T-helper 2 cell (primary cell): ENCODE measurements at regions not wholly inside any gene's neighbourhood (a gene's known extent, or its start where the extent isn't known, plus 50 kb on each side); places are given as distances from the start of the nearest gene placed in this dataset.
A peak's percentile ranks its signal among the peaks of the same experiment; 100 is the strongest.

ENCODE experiments used
- DNase-seq, 5 experiments: peaks; one replicate each; pipeline versions ENCODE4 v3.0.0 to v3.0.0-alpha.2; 2012 to 2022

DNA sequence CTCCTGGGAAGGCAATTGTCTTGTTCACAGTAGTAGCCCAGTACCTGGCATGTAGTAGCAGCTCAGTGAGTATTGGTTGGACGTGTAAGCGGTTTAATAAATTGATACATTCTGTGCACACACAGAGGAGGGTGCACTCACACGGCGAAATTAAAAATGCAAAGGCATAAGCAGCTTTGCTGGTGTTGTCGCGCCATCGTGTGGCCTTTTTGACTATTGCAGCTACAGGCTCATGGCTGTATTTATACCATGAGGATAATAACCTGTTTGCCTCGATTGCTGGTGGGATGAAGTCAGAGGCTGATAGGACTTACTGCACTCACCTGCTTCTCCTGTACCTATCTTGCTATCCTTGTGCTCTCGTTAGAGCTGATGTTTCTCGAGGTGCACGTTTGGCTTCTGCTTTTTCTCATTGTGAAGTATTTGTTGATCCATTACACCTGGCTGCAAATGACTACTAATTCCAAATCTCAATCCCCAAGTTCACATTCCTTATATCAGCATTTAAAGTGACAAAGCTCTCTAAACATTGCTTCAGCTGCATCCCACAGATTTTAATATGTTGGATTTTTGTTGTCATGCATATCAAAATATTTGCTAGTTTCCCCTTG is 61.5 kb downstream of the TBXT start:
- peak in 4 of 5 experiments; percentile 15 to 56 (median 44) for DNase-seq

DNA sequence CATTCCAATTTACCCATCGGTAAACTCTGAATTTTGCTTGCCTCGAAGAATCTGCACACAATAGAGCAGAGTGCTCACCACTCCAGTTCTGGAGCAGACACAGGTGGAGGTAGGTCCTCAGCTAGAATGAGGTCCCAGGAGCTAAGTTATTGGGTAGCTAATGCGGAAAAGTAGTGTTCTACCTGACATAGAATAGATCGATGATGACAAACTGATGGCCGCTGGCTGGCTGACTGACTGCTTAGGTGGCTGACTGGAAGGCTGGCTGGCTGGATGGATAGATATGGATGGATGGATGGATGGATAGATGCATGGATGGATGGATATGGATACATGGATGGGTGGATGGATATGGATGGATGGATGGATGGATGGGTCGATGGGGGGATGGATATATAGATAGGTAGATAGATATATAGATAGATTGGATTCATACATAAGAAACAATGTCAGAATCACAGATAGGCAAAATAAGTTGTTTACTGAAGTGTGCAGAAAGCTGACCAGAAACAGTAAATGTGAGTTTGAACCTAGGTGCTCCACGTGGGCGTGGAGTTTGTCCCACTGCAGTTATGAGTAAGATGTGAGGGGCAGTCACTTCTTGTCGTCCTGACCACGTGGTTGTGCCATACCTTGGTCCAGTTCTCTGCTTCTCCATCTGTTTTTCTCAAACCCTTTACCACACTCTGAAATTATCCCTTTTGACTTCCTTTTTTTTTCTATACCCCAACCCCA is 62.1 kb downstream of the TBXT start:
- no peak for DNase-seq

DNA sequence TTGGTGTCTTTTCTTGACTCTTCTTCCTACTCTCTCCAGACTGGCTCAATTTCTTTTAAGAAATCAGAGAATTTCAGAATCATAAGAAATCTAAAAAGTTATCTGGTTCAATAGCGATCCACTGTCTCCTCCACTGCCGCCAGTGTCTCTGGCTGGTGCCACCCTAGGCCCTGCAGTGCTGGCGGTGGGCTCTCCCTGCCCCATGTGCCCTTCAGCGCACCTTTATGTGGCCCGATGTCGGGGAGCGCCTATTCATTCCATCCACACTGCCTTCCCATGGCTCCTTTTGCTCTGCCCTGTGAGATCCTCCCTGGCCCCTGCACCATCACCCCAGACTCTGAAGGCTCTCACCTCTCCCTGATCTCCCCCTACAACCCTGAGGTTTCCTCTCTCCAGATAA is 62.8 kb downstream of the TBXT start:
- no peak for DNase-seq

DNA sequence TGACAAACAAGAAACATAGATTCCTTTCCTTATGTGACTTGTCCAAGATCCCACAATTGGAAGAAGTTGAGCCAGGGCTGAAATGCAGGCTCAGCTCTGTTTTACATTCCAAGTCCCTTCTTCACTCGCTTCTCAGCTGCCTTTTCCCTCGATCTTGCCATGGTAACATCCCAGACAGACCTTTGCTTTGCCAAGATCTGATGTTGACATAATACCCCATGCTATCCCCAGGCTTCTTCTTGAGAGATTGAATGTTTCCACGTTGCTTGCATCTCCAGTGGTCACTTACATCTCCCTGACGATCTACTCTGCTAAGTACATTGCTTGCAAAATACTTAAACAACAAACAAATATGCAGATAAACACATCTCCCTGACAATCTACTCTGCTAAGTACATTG is 63.5 kb downstream of the TBXT start:
- DNase-seq = no peak

DNA sequence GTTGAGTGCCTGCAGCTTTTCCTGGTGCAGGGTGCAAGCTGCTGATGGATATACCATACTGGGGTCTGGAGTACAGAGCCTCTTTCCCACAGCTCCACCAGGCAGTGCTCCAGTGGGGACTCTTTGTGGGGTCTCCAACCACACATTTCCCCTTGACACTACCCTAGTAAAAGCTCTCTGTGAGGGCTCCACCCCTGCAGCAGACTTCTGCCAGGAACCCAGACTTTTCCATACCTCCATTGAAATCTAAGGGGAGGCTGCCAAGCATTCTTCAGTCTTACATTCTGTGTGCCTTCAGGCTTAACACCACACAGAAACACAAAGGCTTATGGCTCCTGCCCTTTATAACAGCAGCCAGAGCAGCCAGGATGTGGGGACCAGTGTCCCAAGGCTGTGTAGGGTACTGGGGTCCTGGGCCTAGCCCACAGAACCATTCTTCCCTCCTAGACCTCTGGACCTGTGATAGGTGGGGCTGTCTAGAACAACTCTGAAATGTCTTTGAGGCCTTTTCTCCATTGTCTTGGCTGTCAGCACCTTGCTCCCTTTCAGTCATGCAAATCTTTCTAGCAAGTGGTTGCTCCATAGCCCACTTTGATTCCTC is 65.7 kb downstream of the TBXT start:
- DNase-seq = no peak

DNA sequence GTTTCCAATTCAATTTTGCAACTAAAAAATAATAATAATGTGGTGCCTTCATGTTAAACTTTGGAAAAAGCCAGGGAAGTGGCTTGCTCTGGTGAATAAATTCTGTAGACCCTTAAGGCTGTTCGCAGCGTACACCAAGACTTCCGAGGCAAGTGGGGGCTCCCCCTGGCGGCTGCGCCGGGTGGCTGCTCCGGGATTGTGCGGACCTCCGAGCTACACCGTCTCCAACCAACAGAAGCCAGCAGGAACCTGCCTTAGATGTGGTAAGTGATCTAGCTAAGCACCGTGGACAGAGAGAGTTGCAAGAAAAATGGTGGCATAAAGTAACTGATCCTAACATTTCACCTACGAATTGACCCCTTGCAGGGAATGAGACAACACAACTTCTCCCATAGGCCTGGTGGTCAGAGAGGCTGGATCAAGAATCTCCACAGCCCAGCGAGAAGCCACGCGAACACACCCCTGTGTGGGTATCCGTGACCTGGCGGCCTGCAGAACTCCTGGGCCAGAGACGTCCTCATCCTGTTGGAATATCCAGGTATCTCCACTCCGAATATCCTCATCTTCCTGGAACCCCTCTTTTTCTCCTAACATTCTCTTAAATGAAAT is 69.6 kb downstream of the TBXT start:
- peak in 2 of 5 experiments; percentile 23 to 47 for DNase-seq

DNA sequence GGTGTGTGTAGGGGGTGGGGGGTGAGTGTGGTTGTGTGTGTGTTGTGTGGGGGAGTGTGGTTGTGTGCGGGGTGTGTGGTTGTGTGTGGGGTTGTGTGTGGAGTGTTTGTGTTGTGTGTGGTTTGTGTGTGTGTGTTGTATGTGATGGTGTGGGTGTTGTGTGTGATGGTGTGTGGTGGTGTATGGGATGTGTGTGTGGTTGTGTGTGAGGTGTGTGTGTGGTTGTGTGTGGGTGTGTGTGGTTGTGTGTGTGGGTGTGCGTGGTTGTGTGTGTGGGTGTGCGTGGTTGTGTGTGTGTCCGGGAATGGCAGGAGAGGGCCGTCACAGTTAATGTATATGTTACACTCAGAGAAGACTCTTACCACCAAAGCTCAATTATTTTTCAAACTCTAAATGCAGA is 79.8 kb downstream of the TBXT start:
- DNase-seq = no peak

DNA sequence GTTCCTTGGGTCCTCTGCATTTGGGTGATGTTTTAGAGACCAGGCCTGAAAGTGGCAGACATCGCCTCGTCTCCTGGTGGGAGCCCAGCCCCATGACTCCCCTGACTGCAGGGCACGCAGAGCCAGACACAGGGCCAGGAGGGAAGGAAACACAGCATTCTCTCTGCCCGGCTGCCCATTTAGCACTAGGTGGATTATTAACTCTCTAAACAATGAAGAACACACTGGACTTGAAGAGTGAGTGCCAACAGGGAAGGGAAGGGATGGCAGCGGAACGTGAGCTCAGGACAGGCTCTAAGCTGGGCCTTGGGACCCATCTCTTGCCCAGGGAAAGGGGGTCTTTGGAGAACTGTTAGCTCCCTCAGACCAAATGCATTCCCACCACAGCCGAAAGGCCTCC is 80.4 kb downstream of the TBXT start:
- no peak for DNase-seq

DNA sequence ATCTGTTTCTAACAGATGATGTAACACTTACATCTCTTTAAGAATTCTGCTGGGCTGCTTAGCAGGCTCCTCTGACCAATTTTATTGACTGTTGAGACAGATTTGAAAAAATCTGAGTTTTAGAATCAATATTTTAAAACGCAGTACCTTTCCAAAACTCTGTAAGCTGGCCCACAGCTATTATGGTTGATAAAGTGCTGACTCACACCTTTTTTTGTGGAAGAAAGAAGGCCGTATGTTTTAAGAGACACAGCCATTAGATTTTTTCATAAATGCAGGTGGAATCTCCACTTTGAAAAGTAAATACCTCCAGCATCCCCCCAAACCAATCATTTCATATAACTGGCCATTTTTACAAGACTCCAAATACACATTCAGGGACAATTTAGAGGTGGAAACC is 82.2 kb downstream of the TBXT start:
- no peak for DNase-seq

DNA sequence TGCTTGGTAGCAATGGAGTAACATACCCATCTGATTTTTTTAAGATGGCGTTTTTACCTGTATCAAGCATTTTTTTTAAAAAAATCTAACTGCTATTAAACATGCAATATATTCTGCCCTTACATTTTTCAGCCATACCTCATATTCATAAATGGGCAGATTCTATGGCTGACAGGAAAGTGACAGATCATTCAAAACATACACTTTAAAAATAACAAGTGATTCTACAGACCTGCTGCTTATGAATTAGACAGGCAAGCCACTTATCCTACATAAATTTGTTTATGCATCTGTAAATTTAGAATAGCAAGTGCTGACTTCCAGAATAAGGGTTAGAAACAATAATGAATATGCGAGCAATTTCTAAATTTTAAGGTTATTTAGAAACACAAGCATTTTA is 82.7 kb downstream of the TBXT start:
- no peak for DNase-seq

DNA sequence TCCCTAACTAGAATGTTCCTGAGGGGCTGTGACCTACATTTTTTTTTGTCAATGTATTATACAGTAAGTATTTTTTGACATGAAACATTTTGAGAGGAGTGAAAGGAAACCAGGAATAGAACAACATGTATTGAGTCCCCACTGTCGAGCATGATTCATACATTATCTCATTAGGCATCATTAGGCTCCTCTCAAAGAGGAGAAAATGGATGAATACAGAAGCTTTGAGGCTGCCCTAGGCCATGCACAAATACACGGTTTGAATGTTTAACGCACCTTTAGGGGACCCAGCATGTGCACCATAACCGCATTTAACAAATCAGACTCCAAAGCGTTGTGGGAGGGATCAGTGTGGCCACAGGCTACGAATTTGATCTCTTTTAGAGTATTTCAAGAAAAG is 87.8 kb downstream of the TBXT start:
- no peak for DNase-seq

DNA sequence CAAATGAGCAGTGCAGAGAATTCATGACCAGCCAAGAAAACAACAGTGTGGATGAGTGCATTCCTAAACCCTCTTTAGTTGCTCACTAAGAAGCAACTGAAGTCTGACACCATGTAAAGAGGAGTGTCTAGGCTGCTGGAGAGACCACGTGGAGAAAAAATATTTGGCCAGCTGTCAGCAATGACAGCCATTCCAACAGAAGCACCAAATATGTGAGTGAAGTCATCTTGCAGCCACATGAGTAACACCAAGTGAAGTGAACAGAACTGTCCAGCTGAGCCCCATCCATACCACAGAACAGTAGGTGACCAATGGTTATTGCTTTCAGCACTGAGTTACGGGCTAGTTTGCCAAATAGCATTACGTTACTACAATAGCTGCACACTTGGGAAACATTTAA is 89.4 kb downstream of the TBXT start:
- DNase-seq = no peak

DNA sequence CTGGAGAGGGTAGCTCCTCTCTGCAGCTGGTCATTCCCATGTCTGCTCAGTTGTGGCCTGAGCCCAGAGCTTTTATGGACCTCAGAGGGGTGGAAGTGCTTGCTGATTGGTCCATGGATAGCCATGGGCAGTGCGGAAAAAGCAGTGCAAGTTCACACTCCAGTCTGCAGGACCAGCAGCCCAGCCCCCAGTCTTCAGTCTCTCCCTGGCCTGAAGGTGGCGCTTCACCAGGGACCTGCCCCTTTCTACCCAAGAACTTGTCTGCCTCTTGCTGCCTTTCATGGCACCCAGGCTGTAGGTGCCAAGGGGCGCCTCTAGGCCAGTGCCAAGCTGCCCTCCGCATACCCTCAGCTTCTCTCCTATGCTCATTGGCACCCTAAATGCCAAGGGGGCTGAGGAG is 91.0 kb downstream of the TBXT start:
- DNase-seq = no peak

DNA sequence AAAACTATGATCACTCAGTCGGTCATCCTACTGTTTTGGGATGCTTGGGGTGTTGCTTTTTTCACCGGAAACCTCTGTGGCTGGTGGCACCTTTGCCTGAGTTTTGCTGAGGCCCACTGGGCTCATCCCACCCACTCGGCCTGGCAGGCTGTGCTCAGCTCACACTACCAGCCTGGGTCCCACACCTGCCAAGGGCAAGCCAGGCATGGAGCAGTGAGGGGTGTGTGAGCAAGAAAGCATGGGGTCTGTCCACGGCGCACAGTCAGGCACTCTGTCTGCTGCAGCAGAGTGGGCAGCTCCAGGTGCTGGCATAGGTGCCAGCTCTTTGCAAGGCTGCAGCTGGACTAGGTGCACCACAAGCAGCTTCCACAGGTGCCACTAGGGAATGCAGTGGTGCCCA is 91.7 kb downstream of the TBXT start:
- no peak for DNase-seq

DNA sequence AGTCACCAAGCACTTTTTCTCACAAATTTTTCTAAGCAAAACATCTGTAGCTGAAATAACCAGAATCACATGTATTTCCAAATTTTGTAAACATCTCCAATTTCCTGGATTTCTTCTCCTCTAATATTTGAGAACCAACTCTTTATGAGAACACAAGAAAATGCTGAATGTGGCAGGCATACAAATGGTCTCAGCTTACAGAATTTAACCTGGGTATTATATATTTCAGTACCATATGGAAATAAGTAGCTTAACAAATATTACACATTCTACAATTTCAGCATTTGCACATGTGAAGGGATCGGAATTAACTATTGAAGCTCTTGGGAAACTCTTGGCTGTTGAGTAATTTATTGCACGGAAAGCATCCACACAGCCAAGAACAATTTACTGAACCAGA is 92.5 kb downstream of the TBXT start:
- DNase-seq = no peak

DNA sequence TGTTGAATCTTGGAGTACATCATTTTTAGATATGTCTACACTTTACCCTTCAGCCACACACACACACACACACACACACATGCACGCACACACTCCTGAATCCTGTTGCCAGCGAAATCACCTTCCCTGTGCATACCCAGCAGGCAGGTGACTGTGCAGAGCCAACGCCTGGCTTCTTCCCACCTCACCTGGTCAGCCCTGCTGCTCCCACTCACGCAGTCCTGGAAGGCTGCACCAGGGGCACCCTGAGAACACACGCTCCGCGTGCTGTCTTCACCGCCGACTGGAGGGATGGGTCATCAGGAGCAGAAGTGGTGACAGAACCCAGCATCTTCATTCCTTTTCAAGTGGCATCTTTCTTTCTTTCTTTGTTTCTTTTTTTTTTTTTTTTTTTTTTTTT is 94.6 kb downstream of the TBXT start:
- DNase-seq = no peak

DNA sequence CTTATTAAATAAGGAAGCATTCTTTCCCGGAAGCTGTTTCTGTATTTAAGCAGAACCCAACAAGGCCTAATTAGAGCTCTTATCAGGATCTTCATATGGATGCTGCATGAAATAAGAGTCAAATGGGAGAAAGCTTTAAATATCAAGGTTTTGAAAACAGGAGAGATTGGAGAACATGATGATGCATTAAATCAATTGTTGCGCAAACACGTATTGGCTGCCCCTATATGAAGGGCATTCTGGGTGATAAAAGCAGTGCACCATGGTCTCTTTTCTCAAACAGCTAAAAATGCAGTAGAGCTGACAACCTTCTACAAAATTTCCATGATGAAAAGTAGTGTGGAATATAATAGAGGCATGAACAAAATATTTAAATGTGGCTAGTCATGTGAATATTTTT is 98.9 kb downstream of the TBXT start:
- DNase-seq = no peak

DNA sequence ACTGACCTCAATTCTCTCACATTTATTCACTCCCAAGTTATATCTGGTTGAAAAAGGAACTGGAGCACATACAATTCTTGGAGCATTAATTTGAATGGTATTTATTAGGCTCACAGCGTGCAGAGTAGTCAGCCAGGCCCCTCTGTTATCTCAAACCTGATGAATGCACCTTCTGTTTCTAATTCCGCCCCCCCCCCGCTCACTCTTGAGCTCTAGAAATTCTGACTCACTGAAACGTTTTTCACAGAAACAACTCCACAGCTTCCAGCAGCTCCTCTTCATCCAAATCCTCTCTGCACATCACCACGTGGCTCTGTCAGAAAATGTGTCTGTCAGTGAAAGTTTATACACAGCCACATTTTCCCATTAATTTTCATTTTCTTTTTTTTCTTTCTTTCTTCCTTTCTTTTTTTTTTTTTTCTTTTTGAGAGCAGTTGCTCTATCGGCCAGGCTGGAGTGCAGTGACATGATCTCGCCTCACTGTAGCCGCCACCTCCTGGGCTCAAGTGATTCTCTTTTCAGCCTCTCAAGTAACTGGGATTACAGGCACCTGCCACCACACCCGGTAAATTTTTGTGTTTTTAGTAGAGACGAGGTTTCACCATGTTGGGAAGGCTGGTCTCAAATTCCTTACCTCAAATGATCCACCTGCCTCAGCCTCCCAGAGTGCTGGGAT is 109.4 kb downstream of the TBXT start:
- no peak for DNase-seq

DNA sequence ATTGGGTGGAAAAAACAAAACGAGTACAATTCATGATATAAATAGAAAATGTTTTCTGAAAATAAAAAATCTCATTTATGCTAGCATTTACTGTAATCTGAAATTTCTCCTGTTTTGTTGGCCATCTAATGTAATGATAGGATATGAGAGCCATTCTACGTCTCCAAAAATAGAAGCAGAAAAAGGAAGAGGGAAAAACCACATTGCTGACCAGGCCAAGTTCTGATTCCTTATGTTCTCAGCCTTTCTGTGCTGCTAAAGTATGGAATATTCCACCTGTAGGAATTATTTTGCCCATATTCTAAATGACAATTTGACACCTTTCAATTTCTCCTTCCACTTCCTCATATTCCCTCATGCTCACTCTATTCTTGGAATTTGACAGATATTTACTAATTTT is 110.2 kb downstream of the TBXT start:
- no peak for DNase-seq

DNA sequence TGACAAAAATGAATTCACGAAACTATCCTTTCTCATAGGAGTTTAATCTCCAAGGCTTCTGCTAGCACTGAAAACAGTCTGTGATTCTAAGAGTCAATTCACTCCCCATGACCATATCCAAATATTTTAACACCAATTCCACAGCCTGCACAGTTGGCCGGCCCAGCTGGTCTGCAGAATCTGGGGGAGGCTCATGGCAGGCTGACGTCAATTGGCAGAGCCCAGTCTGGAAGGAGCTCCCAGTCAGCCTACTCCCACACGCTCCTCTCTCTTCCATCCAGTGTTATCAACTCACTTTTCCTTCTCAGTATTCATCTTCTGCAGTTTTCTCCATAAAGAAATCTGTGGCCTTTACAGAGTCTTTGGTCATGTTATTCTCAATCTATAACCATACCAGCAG is 111.0 kb downstream of the TBXT start:
- no peak for DNase-seq

DNA sequence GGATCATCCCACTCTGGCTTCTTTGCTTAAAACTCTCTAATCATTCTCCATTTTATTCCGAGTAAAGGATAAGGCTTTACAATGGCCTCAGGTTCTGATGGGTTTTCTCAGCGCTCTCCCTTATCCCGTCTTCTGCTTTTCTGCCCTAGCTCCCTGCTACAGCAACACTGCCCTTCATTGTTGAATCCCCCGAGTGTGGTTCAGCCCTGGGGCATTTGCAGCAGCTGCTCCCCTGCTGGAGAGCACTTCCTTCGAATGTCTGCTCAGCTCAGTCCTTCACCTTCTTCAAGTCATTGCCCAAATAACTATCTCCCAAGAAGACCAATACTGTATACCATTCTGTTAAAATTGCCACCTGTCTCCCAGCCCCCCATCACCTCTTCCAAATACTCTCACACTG is 111.8 kb downstream of the TBXT start:
- no peak for DNase-seq

DNA sequence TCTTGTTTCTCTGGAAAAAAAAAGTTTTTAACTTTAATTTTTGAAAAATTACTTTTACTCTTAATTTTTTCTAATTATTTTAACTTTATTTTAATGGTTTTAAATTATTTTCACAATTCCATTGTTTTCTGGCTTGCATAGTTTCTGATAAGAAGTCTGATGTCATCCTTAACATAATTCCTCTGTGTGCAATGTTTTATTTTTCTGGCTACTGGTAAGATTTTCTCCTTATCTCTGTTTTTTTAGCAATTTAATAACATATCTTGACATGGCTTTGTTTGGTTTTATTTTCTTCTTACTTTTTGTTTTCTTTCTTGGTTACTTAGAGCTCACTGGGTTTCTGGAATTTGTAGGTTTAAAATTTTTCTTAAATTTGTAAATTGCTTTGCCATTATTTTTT is 114.8 kb downstream of the TBXT start:
- DNase-seq = no peak

DNA sequence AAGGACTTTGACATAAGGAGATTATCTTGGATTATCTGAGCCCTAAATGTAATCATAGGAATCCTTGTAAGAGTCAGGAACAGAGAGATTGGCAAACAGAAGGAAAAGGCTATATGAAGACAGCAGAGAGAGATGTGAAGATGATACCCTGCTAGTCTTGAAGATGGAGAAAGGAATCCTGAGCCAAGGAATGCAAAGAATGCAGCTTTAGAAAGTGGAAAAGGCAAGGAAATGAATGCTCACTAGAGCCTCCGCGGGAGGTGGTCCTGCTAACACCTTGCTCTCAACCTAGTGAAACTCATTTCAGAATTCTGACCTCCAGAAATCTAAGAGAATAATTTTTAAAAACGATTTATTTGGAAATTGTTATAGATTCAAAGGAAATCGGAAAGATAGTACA is 117.1 kb downstream of the TBXT start:
- DNase-seq = no peak

DNA sequence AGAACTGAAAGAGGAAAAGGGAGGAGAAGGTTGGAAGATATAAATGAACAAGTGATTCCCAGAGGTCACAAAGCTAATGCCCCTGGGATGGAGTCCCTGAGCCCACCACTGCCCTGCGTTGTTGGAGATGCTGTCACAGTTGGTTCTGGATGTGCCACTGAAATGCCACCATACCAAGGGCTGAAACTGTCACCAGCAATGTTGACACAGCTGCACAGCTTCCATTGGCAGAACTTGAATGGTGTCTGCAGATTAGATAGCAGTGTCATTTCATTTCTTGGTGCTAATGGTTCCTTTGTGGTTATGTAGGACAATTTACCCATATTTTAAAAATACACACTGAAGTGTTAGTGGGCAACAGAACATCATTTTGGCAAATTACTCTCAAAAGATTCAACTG is 120.7 kb downstream of the TBXT start:
- DNase-seq = no peak
